ENCODE measurements at regions not wholly inside any gene's neighbourhood (a gene's known extent, or its start where the extent isn't known, plus 50 kb on each side); places are given as distances from the start of the nearest gene placed in this dataset.
"Not testable (repeated sequence)": the region's sequence is repeated elsewhere in the genome, so short reads cannot be mapped to it uniquely, and the experiment has no call there.

DNA sequence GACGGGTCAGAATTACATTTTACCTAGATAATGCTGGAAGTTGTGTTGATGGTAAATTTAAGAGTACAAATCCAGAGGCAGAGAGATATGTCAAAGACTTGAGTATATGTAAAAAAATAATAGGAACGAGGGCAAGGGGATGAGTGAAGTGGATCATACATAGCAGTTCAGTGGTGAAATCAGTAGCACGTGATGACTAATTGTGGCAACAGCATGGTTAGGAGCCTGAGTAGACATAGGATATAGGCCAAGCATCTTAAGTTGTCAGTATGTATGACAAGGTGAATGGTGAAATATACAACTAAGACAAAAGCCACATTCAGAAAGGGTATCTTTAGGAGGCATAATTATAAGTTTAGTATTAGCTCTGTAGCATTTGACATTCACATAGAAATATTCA is 826.5 kb upstream of the PIK3C3 start:
- DNase-seq (ENCODE audit: low read depth), result no peak

DNA sequence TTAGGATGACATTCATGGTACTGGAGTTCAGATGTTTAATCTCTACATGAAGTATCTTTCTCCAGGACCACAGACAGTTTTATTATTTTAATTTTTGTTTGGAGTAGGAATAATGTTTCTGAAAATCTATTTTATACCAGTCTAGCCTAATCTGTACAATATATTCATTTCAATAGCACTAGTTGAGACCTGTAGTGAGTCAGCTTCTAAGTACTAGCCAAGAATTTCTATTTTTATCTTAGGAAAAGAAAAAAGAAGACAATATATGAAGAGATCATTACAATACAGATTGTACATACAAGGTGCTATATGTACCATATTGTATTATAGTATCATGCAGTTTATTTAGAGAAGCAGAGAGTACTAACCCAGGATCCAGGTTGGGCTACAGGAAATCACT is 826.9 kb upstream of the PIK3C3 start:
- no peak for DNase-seq (ENCODE audit: low read depth)

DNA sequence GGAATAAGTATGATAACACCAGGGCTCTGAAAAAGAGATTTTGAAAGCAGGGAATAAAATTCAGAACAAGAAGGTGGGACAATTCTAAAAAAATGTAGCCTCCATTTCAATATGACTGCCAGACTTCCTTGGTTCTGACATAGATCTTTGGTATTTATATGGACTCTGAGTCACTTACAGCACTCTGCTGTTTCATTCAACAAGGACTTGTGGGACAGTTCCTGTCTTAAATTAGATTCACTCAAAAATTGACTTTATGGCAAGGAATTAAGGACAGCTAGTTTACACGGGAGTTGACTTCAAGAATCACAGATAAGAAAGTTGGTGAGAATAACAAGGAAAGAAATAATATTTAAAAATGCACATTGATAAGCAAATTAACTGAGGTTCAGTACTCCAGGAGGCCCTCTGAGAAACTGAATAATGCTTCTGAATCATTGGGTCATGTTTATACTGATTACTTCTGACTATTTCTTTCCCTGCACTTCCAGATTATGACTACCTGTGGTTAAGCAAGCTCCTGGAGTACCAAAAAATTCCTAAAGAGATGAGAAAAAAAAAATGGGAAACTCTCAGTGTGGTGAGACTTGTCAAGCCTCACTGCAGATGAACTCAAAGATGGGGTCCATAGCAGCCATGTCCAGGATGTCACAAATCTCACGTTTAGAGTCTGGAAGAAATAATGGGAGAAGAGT is 828.3 kb upstream of the PIK3C3 start:
- DNase-seq (ENCODE audit: low read depth), result no peak

DNA sequence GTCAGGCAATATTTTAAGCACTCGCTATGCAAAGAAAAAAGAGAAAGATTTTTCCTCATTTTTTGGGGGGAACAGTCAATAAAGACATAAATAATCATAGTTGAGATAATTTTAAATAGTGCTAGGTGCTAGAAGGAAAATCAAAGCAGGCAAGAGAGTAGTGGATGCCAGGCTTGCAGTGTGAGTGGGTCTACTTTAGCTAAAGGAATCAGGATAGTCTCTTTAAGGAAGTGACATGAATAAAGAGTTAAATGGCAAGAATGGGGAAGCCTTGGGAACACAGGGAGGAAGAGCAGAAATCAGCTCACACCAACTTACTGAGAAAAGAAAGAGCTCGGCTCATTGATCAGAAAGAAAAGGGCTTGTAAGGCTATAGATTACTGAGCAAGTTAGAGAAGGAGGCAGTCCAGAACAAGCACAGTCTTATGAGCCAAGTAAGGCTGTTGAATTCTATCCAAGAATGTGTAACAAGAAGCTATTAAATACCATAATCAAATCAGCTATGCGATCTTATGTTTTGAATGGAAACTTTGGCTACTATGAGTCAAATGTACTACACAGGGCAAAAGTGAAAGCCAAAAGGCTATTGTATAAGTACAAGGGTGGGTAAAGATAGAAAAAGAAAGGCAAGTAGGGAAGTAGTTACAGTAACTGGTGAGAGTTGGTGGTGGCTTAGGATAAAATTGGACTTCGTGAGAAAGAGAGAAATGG is 833.8 kb upstream of the PIK3C3 start:
- peak; percentile 65 for DNase-seq (ENCODE audit: low read depth)

DNA sequence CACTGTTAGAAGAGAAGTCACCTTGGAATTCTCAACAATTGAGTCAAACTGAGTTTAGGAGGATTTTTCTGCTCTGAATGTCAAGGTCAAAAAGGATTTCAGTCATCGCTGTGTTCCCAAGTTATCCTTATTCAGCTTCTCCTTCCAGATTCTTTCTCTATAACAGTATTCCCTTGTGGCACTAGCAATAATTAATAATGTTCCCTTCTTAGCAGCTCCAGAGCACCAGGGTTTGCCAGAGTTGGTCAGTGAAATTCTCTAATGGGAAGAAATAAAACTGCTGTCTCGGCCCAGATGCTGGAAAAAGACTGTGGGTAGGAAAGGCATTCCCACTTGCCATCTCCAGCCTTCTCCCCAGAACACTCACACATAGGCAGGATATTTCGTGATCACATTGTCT is 836.0 kb upstream of the PIK3C3 start:
- DNase-seq (ENCODE audit: low read depth), result no peak

DNA sequence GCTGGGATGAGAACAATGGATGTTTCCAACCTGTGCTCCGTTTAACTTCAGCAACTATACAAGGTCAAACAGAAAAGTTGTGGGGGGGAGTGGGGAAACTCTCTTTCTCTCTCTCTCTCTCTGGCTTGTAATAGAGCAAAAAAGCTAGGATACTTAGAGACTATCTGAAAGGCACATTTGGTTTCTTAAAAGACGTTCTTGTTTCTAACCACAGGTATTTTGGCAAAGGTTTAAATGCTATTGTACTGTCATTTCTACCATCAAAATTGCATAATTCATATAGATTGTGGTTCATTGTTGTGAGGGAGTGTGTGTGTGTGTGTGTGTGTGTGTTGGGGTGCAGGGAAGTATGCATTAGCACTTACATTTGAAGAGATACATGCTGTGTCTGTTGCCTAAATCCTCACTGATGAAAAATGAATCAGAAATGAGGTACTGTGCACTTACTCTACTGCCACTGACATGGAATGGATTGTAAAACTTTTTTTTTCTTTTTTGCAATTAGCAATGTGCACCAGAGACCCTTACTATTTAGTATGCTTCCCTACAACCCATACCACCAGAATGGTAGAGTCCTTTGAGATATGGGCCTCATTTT is 841.0 kb upstream of the PIK3C3 start:
- no peak for DNase-seq (ENCODE audit: low read depth)

DNA sequence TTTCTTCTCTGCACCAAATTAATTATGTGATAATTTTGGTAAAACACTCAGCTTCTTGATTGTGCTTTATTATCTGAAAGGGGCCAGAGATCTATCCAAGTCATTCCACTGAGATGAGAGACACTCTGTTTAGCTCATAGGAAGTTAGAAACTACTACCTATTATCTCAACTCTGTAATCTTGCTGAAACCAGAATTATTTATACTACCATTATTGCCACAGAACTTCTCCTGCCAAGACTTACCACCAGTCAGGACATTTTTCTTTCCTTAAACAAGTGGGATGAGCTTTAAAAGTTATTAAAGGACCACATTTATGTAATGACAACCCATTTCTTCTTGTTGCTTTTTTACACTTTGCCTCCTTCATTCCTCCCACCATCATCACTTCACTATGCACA is 855.6 kb upstream of the PIK3C3 start:
- no peak for DNase-seq (ENCODE audit: low read depth)

DNA sequence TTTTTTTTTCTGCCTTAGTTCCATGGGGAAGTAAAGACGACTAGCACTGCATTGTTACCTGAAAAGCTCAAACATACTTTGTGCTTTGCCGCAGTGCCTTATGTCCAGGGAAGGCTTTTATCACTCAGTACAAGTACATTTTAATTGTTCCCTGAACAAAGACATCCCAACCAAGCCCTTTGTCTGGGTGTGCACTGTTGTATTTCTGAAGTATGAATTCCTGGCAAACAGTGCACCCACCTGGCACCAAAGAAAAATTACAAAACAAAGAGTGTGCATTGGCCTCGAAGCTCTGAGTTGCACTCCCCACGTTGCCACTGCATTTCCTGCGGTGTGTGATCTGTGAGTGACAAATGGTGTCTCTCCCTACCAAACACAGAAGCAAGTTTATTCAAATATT is 858.5 kb upstream of the PIK3C3 start:
- DNase-seq (ENCODE audit: low read depth), result no peak

DNA sequence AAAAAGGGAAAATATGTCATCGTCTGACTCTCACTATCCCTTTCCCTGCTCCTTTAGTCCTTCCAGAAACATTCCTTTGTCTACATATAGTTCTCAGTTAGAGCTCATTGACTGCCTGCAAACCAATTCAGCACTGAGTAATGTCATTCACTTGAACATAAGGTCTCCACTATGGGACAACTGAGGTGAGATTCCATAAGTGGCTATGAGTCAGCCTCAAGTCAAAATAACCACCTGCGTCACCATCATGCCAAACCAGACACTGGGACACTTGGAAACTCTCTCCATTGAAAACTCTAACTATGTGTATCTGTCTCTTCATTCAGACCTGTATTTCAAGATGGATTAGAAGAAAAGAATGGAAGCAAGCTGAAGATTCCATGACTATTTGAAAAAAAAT is 878.0 kb upstream of the PIK3C3 start:
- DNase-seq (ENCODE audit: low read depth), result no peak

DNA sequence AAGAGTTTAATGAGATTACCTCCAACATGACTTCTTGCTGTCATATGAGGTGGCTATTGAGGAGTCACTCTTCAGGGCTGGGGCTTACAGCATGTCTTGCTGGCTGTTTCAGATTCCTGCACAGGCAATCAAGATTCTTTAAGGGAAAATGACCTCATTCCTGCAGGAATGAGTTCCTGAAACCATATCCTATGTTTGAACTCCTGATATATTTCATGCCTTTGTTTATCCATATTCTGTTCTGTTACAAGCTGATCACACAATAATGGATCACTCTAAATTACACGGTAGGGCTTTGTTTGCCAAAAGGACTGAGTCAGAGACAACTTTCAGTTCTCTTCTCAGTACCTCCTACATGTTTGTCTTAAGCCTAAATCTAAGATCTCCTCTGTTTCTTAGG is 879.8 kb upstream of the PIK3C3 start:
- no peak for DNase-seq (ENCODE audit: low read depth)

DNA sequence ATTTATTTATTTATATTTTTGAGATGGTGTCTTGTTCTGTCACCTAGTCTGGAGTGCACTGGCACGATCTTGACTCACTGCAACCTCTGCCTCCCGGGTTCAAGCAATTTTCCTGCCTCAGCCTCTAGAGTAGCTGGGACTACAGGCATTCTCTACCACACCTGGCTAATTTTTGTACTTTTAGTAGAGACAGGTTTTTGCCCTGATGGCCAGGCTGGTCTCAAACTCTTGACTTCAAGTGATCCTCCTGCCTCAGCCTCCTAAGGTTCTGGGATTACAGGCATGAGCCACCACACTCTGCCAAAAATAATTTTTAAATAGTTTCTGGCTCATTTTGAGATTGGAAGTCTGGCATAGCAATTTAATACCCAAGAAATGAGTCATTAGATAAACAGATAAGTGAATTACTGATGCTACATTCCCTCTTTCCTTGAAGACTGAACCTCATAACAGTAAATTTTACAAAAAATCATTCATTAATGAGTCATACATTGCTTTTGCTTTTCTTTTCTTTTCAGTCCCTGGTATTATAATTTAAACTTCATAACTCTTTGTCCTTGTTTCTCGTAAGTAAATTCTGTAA is 881.6 kb upstream of the PIK3C3 start:
- peak; percentile 29 for DNase-seq (ENCODE audit: low read depth)

DNA sequence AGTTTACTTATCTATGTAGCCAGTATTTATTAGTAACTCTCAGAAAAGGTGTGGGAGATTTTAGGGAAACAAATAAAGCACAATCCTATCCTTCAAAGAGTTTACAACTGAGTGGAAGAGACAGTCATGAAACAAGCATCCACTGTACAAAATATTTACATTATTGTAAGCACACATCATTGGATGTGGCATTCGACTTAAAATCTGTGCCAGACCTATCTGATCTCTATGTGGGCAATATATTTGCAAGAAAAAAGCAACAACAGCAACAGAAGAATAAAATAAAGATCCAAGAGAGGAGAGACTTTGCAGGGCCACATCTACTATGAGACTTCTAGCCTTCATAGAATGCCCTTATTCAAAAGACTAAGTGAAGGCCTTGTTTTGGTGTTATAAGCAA is 882.1 kb upstream of the PIK3C3 start:
- DNase-seq (ENCODE audit: low read depth), result no peak

DNA sequence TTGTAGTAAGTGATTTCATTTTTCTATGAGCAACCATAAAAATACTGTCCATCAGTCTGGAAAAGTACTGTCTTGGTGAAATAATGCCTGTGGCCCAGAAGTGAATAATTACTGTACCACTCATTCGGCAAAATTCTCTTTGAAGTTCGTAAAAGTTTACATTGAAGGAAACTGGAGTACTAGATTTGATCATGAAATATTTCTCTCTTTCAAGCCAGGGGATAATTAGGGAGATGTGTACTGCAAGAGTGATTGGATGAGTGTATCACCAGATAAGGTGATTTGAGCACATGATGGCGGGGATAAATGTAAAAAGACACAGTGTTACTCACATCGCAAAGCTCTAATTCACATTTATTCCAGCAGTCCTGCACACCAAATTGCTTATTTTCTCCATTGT is 883.2 kb upstream of the PIK3C3 start:
- no peak for DNase-seq (ENCODE audit: low read depth)

DNA sequence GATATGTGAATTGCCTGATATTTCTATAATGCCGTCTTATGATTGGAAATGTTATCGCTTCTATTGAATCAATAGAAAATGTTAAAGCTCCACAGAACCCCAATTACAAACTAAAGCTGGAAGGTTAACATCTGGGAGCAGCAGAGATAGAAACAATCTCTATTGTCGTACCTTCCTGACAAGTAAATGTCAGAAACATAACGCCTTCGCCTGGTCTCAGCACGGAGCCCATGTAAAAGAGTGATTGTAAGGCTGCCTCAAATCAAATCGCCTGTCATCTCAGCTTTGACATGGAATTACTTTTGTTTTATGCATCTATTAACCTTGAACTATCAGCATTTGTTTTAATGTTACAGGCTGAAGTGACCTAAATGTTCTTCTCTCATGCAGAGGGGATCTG is 885.9 kb upstream of the PIK3C3 start:
- DNase-seq (ENCODE audit: low read depth), result no peak

DNA sequence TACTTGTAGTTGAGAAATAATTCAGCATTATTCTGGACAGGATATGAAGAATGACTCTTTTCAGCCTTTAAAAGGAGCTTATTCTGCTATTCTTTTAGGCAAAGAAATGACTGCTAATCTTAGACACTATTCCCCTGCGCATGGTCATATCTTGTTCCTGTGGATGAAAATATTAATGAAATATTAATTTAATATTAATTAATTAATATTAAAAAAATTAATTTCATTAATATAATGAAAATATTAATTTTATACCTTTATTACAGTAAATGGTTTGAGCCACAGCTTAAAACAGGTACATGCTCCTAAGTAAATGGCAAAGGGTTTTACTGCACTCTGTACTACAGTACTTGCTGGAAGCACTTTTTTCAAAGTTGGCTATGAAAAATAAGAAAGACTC is 890.1 kb upstream of the PIK3C3 start:
- no peak for DNase-seq (ENCODE audit: low read depth)

DNA sequence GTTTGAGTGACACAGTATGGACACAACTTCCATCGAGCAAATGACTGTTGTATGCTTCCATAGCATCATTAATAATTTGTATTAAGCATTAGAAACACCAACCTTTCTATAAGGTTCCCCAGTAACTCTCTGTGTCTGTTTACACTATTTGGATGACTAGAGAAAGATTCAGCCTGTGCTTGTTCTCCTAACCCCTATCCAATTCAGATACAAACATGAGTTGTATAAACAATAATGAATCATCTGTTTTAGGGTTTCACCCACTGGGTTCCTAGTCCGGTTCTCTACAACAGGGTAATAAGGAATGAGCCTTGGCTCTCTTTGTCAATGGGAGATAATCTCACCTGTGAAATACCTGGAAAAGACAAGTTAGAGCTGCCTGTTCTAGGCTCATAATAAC is 894.1 kb upstream of the PIK3C3 start:
- DNase-seq (ENCODE audit: low read depth), result no peak

DNA sequence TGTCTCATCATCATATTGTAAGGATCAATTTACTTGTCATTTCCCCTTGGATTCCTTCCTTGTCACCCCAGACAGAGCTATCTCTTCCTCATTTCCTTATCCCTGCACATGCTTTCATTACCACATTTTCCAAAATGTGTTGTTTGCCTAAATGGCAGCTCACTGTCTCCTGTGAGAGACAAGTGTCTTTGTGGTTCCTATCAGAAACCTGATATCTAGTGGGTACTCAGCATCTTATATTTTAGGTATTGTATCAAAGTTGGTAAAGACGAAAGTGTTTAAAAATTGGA is 896.0 kb upstream of the PIK3C3 start:
- DNase-seq (ENCODE audit: low read depth), result no peak

DNA sequence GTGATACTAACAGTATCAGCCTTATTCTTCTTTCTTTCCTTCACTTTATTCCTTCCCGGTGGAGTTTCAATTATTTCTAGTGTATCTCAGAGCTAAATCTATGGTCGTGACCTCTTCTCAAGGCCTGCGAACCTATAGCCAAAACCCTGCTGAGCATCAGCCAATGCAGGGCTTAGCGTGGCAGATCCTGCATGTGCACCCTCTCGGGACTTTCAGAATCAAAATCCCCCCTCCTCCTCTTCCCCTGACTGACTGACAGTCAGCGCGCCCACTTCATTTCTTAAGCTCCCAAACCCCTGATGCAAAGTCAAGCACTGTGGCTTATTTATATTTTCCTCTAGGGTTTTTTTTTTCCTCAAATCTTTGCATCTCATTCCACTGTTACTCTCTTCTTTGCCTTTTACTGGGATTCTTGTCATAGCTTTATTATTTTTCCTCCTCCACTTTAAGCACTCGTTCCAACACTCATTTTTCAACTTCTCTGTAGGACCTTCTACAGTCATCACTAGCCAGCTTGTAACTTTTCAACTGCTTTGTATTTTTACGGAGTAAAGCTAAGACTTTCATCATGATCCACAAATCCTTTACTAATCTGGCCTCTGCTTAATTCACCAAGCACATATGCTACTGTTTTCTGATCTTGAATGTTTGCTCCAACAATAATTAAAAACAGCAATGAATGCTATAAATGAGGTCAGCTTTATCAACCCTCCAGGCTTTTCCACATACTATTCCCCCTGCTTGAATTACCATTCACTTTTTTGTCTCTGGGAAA is 896.5 kb upstream of the PIK3C3 start:
- no peak for DNase-seq (ENCODE audit: low read depth)

DNA sequence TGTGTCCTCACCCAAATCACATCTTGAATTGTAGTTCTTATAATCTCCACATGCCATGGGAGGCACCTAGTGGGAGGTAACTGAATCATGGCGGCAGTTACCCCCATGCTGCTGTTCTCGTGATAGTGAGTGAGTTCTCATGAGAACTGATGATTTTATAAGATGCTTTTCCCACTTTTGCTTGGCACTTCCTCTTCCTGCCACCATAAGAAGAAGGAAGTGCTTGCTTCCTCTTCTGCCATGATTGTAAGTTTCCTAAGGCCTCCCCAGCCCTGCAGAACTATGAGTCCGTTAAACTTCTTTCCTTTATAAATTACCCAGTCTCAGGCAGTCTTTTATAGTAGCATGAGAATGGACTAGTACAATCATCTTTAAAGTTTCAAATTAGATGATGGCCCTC is 902.4 kb upstream of the PIK3C3 start:
- no peak for DNase-seq (ENCODE audit: low read depth)

DNA sequence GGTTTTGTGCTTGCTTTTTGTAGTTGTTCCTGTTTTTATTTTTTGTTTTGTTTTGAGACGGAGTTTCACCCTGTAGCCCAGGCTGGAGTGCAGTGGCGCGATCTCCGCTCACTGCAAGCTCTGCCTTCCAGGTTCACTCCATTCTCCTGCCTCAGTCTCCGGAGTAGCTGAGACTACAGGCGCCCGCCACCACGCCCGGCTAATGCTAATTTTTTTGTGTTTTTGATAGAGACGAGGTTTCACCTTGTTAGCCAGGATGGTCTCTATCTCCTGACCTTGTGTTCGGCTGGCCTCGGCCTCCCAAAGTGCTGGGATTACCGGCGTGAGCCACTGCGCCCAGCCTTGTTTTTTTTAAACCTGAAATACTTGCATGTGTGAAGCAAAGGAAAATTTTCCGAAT is 908.8 kb upstream of the PIK3C3 start:
- DNase-seq (ENCODE audit: low read depth), result not testable (repeated sequence)

DNA sequence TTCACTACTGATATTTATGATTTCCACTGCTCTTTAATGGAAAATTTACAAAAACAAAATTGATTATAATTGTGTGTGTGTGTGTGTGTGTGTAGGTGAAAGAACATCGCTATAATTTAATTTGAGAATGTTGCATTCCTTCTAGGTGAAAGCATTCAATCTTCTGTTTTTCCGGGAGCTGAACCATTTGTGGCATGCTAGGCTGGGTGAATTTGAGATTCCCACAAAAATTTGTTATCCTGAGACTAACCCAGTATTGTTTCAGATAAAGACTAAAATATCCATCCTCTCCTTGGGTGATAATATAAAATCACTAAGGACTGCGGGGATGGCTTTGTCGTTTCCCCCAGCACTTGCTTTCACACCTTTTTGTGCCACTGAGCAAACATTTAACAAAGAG is 911.2 kb upstream of the PIK3C3 start:
- DNase-seq (ENCODE audit: low read depth), result no peak

DNA sequence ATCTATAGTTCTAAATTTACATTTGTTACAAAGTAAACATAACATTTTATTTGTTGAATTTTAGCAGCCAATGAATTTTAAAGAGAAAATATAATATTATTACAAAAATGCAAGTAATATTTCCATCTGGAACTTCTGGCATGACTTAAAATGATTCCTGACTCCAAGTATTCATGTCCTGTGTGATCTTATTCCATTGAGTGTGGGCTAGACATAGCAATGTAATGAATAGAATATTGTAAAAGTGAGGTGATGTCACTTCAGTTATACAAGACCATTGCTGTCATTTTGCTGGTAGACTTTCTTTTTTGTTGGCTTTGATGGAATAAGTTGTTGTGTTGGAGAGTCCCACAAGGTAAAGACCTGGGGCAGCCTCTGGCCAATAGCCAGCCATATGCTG is 912.2 kb upstream of the PIK3C3 start:
- no peak for DNase-seq (ENCODE audit: low read depth)

DNA sequence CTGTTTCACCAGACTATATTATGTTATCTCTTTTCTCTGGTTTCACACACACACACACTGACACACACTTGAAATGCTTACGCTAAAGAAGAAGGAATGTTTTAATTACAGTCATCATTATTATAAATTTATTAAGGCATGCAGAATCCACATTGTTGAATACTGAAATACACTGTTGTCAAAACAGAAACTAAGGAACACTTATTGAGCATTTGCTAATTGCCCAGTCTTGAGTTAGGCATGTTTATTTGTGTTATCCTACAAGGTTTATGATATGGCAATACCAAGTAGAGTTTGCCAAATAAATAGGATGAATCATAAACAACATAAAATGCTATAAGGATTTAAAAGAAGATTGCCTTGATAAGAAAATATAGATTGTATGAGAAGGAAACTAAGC is 917.0 kb upstream of the PIK3C3 start:
- no peak for DNase-seq (ENCODE audit: low read depth)
